B cell (primary cell): ENCODE measurements at regions not wholly inside any gene's neighbourhood (a gene's known extent, or its start where the extent isn't known, plus 50 kb on each side); places are given as distances from the start of the nearest gene placed in this dataset.

Experiments used
- CTCF ChIP-seq: fragments of 200-600 bp; IDR thresholded peaks from one replicate; pipeline ENCODE4 v1.8.0; 2022; ENCODE audit warnings: antibody characterized with exemption, mild to moderate bottlenecking
- EZH2 ChIP-seq: IDR thresholded peaks from 2 replicates; pipeline ENCODE4 v1.6.1; 2012; ENCODE audit warnings: borderline replicate concordance, low read depth, mild to moderate bottlenecking, moderate library complexity, low read length; ENCODE audit not compliant: insufficient read depth, poor library complexity, severe bottlenecking

GRCh38 chr2:128984081-128984480 is 665.4 kb upstream of the HS6ST1 start:
- TF ChIP-seq CTCF (no peak), EZH2 (no peak)
